Muscle layer of duodenum (tissue), 2 donors: ENCODE measurements at regions not wholly inside any gene's neighbourhood (a gene's known extent, or its start where the extent isn't known, plus 50 kb on each side); places are given as distances from the start of the nearest gene placed in this dataset.

Experiments used
- H3K27ac ChIP-seq: one replicate; pipeline ENCODE4 v1.7.0; 2013; ENCODE audit warnings: mild to moderate bottlenecking, low read length
- H3K27me3 ChIP-seq: one replicate; pipeline ENCODE4 v1.7.0; 2013; ENCODE audit warnings: low read depth, mild to moderate bottlenecking, control low read depth, low read length
- H3K36me3 ChIP-seq, 2 donors: one replicate each; pipeline ENCODE4 v1.7.0; 2013; ENCODE audit warnings: low read length in 2 of 2, control low read depth in 1 of 2, mild to moderate bottlenecking in 1 of 2; ENCODE audit not compliant: insufficient read depth in 2 of 2, control insufficient read depth in 1 of 2
- H3K4me1 ChIP-seq, 2 donors: one replicate each; pipeline ENCODE4 v1.7.0; 2013; ENCODE audit warnings: low read length in 2 of 2, mild to moderate bottlenecking in 2 of 2, control low read depth in 1 of 2, moderate library complexity in 1 of 2; ENCODE audit not compliant: insufficient read depth in 2 of 2, control insufficient read depth in 1 of 2
- H3K4me3 ChIP-seq, 2 donors: one replicate each; pipeline ENCODE4 v1.7.0; 2013; ENCODE audit warnings: low read length in 2 of 2, low read depth in 1 of 2, mild to moderate bottlenecking in 1 of 2
- H3K9me3 ChIP-seq, 2 donors: one replicate each; pipeline ENCODE4 v1.7.0; 2013; ENCODE audit warnings: low read length in 2 of 2, control low read depth in 1 of 2, mild to moderate bottlenecking in 1 of 2; ENCODE audit not compliant: control insufficient read depth in 1 of 2
- donor health status: healthy.

DNA sequence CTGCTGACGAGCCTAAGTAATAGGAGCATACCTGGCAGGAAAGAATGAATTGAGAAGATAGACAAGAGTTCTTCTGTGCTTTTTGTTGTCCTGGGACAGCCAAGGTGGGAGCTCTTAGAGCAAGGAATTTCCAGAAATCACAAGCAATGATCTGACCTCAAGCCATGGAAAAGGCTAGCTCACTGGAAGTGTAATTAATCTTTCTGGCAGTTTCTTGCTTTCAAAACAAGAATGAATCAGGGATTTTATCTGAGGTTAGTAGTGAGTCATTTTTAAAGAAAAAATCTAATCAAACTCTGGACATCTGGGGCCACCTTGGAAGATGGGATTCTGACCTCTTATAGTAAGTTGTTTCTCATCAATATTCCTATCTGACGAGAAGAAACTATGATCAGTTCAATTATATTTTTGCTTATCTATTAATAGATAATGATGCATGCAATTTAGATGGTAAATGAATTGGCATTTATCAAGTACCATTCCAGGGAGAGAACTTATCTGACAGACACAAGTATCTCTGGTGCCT lies 98.0 kb downstream of the ADCYAP1 start:
- H3K9me3 ChIP-seq, result no peaks in the 10 kb centered on the region
- no peak overlapping the region for H3K27ac ChIP-seq
- no peaks in the 10 kb centered on the region for H3K27me3 ChIP-seq
- no peaks in the 10 kb centered on the region for H3K4me1 ChIP-seq
- no peak overlapping the region for H3K4me3 ChIP-seq
- no peaks in the 10 kb centered on the region for H3K36me3 ChIP-seq

DNA sequence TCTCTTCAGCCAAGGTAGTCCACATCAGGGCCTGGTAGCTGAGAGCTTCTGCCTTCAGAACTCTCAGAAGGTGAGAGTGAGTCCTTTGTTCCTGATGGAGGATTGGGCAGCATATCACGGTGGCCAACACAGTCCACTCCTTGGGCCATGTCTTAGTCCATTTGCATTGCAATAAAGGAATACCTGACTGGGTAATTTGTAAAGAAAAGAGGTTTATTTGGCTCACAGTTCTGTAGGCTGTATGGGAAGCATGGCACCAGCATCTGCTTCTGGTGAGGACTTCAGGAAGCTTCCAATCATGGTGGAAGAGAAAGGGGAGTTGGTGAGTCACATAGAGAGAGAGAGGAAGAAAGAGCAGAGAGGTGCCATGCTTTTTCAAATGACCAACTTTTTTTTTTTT lies 98.8 kb downstream of the ADCYAP1 start:
- Histone ChIP-seq H3K27me3 (no peaks in the 10 kb centered on the region), H3K36me3 (no peaks in the 10 kb centered on the region), H3K9me3 (no peaks in the 10 kb centered on the region), H3K27ac (no peak overlapping the region), H3K4me1 (no peaks in the 10 kb centered on the region), H3K4me3 (no peak overlapping the region)

DNA sequence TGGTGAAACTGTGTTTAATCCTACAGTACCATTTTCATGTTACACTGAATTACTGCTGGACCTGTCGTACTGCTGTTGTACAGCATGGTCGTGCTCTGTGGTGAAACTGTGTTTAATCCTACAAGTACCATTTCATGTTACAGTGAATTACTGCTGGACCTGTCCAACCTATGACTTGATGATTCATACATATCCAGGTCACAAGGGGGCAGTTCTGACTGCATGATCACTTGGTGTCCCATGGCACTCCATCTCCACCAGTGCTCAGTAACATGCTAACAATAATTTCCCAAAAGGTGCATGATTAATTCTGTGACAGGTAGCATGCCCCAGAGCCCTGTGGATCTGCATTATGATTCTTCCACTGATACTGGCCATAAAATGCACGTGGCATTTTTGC lies 101.6 kb downstream of the ADCYAP1 start:
- Histone ChIP-seq H3K4me1 (no peaks in the 10 kb centered on the region), H3K4me3 (no peak overlapping the region), H3K27ac (no peak overlapping the region), H3K27me3 (no peaks in the 10 kb centered on the region), H3K36me3 (no peaks in the 10 kb centered on the region), H3K9me3 (no peaks in the 10 kb centered on the region)

DNA sequence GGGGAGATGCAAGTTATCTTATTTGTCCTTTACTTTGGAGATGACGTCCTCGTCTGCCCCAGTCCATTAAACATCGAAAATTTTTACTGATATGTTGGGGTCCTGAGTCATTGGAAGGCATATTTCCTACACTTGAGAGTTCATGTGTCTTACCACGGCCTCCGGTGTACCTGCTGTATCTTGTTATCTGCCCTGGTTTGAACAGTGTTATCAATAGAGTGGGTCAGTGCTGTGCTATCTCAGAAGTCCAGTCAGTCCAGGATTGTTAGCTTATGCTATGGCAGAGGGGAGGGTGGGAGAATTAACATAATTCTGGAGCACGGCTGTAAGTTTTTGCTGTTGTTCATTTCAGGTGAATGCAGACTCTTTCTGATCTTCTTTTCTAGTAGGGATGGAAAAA lies 102.3 kb downstream of the ADCYAP1 start:
- no peaks in the 10 kb centered on the region for H3K9me3 ChIP-seq
- no peak overlapping the region for H3K27ac ChIP-seq
- H3K27me3 ChIP-seq, result no peaks in the 10 kb centered on the region
- no peak overlapping the region for H3K4me3 ChIP-seq
- no peaks in the 10 kb centered on the region for H3K36me3 ChIP-seq
- no peaks in the 10 kb centered on the region for H3K4me1 ChIP-seq

DNA sequence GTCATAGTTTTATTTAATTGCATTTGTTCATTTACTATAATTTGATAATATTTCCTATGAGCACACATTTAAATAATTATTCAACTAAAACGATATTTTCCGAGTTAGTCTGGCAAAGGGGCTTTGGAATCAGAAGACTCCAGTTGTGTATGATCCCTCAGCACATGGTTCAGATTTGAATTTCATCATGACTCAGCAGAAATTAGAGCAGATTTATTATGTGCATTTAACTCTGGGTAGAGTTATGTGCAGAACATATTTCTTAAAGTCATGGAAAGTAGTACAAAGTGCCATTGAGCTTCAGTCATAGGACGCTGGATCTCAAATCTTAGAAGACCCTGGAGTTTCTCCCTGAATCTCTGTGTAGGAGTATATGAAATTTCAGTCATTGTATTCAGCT lies 106.7 kb downstream of the ADCYAP1 start:
- H3K4me3 ChIP-seq, result no peak overlapping the region
- H3K27me3 ChIP-seq, result no peaks in the 10 kb centered on the region
- H3K4me1 ChIP-seq, result peaks cover 0 to 9% of the 10 kb centered on the region in 2 donors
- no peak overlapping the region for H3K27ac ChIP-seq
- H3K36me3 ChIP-seq, result no peaks in the 10 kb centered on the region
- no peaks in the 10 kb centered on the region for H3K9me3 ChIP-seq

DNA sequence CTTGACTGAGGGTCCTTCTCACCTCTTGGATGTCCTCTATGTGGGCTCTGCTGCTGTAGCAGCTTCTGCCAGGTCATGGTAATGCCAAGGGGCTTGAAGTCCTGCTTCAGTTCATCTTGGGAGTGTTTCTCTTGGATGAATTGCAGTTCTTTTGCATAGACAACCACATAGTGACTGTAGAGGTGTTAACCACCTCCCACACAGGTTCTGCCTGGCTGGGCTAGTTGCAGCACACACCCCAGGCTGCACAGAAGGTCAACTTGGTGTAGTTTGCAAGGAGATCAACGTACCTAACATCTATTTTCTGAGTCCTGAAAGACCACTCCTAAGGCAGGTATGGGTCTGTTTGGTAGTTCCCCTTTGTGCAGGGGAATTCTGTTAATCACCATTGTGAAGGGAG lies 108.1 kb downstream of the ADCYAP1 start:
- no peaks in the 10 kb centered on the region for H3K27me3 ChIP-seq
- H3K27ac ChIP-seq, result no peak overlapping the region
- no peak overlapping the region for H3K4me3 ChIP-seq
- H3K9me3 ChIP-seq, result no peaks in the 10 kb centered on the region
- peaks cover 0 to 9% of the 10 kb centered on the region in 2 donors for H3K4me1 ChIP-seq
- no peaks in the 10 kb centered on the region for H3K36me3 ChIP-seq

DNA sequence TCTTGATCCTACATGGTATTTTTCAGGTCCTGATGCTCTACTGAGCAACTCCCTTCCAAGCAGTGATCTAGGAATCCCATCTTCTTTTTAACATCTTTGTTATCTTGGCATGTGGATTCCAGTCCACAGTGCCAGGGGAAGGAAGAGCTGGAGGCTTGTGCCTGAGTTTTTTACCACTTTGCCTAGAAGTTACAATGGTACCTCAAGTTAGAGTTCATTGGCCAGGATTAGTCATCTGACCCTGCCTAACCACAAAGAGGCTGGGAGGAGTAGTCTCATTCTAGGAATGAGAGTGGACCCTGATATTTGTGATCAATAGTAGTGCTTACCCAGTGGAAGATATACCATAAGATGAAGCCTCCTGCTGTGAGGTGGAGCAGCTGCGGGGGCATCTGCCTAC lies 109.3 kb downstream of the ADCYAP1 start:
- no peak overlapping the region for H3K27ac ChIP-seq
- no peak overlapping the region for H3K4me3 ChIP-seq
- H3K27me3 ChIP-seq, result no peaks in the 10 kb centered on the region
- no peaks in the 10 kb centered on the region for H3K36me3 ChIP-seq
- no peaks in the 10 kb centered on the region for H3K9me3 ChIP-seq
- peaks cover 0 to 9% of the 10 kb centered on the region in 2 donors for H3K4me1 ChIP-seq

DNA sequence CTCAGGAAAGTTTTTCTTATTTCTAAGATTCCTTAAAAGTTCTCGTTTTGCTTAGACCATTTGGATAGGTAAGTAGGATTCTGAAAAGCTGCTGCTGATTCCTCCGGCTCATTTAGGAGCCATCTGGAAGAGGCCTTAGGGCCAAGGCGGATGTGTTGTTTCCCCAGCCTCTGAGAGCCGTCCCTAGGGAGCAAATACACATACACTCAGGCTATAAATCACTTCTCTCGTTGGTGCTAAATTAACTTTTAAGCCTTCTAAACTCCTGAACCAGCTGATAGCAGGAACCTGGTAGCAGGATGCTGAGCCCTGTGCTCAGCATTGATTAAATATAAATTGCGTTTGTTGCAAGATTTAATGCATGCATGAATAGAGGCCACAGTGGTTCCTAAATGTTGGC lies 109.8 kb downstream of the ADCYAP1 start:
- Histone ChIP-seq H3K27me3 (no peaks in the 10 kb centered on the region), H3K27ac (no peak overlapping the region), H3K9me3 (no peaks in the 10 kb centered on the region), H3K4me3 (no peak overlapping the region), H3K4me1 (peaks cover 0 to 9% of the 10 kb centered on the region in 2 donors), H3K36me3 (no peaks in the 10 kb centered on the region)

DNA sequence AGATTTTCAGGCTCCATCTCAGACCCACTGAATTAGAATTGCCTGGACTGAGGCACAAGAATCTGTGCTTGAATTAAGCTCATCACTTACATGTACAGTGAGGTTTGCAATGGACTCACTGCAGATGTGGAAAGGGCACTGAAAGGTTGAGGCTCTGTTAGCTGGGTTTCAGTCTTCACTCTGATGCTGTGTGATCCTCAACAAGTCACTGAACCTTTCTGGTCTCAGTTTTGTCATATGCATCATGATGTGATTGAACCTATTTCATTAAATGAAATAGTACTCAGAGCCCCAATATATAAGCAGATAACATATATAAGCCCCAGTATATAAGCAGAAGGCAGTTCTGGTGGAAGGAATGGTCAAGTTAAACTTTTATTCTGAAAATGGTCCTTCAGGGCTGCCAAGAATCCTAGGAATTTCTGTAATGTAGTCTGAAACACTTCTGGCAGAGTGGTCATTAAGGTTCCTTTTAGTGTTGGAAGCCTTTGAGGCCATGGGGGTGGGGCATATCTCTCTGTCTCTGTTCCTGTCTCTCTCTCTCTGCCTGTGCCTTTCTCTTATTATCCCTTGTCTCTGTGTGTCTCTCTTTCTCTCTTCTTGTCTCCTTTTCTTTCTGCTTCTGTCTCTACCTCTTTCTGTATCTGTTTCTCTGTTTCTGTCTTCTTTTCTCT lies 110.4 kb downstream of the ADCYAP1 start:
- Histone ChIP-seq H3K4me1 (peaks cover 0 to 9% of the 10 kb centered on the region in 2 donors), H3K27ac (no peak overlapping the region), H3K36me3 (no peaks in the 10 kb centered on the region), H3K27me3 (no peaks in the 10 kb centered on the region), H3K9me3 (no peaks in the 10 kb centered on the region), H3K4me3 (no peak overlapping the region)

DNA sequence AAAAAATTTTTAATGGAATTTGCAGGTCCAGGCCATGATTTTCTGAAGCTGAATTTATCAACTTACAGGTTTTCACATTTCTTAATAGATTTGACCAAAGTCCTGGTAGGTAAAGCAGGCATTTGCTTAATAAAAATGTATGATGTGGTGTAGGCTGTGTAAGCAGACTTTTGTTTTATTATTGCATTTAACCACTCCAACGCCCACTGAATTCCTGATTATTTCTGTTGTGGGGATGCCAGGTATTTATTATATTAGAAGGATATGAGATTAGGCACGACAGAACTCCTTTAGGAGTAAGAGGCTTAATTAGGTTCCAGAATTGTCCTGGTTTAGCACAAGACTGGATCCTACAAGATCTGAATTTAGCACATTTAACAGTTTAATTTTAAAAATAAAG lies 111.1 kb downstream of the ADCYAP1 start:
- Histone ChIP-seq H3K27me3 (no peaks in the 10 kb centered on the region), H3K9me3 (no peaks in the 10 kb centered on the region), H3K27ac (no peak overlapping the region), H3K36me3 (no peaks in the 10 kb centered on the region), H3K4me3 (no peak overlapping the region), H3K4me1 (peaks cover 0 to 9% of the 10 kb centered on the region in 2 donors)

DNA sequence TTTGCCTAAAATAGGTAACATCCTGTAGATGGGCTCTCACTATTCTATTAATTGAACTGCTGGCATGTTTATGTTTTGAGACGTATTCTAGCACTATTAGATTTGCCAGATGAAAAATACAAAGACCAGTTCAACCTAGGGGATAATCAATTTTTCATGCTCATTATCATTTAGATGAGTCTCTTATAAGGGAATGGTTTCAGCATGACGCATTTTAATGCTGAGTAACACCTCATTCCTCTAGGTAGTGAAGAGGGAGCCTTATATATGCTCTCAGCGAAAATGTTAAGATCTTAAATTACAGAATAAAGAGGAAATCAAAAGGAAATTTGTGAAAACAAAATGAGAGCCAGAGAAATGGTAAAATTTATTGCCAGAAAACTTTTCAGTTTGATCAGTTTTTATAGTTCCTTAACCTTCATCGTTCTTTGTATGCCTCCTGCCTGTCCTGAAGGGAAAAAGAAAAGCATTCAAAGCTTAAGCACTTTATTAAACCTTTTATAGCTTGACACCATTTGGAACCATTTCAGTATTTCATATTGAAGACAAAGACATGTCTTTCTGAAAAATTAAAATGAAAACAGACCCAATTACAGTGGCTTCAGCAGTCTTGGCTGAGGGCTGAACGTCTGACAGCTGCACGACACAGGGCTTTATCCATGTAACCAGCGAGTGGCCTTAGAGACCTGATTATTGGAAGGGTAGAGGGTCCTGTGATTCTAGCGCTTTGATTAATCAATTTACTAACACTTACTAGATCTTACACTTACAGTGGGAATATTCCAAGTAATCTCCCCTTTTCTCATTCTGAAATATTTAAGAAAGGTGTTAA lies 112.8 kb downstream of the ADCYAP1 start:
- Histone ChIP-seq H3K9me3 (no peaks in the 10 kb centered on the region), H3K4me1 (peaks cover 0 to 9% of the 10 kb centered on the region in 2 donors), H3K36me3 (no peaks in the 10 kb centered on the region), H3K27ac (no peak overlapping the region), H3K4me3 (no peak overlapping the region), H3K27me3 (no peaks in the 10 kb centered on the region)
